ENCODE measurements at regions not wholly inside any gene's neighbourhood (a gene's known extent, or its start where the extent isn't known, plus 50 kb on each side); places are given as distances from the start of the nearest gene placed in this dataset.
"Not testable (repeated sequence)": the region's sequence is repeated elsewhere in the genome, so short reads cannot be mapped to it uniquely, and the experiment has no call there.

DNA sequence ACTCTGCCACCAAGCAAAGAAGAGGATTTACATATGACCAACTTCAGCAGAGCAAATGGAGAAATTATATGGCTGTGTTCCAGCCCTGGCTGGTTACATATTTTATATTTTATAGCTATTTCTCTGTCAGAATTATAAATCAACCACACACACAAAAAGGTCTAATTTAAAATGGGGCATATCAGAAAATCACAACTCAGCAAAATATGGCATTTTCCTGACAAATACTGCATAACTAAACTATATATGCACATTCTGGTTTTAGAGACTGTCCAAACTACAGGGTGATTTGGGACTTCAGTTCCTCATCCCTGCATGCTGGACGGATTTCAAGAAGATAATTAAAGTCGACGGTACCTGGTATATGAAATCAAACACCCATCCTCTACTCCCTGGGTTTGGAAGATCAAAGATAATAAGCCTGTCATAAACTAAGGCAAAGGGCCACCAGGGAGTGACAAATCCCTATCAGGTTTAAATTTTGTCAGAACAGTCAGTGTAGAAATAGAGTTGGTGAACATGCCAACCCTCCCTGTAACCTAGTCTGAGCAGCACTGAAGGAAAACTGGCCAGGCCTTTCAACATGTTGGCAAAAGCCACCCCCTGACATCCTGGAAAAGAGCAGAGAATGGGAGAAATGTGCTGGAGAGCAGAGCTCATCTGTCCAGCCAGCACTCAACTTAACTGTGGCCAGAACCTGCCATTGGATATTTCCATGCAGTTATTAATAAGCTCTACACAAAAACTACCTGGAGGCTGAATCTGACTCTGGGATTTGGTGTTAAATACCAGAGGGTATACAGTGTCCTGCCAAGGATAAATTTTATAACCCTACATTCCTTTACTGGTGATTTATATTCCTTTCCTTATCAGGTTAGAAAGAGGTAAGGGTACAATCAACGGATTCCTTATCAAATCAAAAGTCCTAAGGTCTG is 235.7 kb downstream of the ENC1 start:
- DNase-seq (ENCODE audit: low read depth), result no peak

DNA sequence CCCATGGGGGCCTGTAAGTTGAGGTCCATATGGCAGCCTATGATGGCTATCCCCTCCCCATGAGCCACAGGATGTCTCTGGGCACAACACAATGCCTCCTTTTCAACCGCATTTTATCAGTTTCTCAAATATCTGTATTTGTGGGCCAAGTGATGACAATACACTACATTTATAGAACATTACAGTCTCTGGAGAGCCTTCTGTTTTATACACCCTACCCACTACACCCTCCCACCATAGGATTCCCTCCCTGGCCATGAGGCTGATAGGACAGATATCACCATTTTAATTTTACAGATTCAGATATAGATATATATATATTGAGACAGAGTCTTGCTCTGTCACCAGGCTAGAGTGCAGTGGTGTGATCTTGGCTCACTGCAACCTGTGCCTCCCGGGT is 236.8 kb downstream of the ENC1 start:
- peak; percentile 22 for DNase-seq (ENCODE audit: low read depth)

DNA sequence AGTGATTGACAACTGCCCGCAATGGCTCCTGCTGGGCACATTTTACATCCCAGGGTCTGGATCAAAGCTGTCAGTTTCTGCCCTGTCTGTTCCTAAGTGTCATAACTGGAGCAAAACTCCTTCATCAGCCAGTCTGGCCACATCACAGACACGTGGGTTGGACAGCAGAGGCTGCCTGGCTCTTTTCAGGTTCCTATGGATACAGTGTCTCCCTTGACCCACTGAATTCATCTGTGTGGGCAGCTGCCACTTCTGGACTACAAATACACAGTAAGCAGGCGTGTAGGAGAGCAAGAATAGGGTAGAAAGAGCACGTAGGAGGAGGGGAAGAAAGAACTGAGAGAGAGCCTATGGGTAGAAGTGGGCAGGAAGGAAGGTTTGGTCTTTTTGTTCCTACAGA is 238.0 kb downstream of the ENC1 start:
- peak; percentile 56 for DNase-seq (ENCODE audit: low read depth)

DNA sequence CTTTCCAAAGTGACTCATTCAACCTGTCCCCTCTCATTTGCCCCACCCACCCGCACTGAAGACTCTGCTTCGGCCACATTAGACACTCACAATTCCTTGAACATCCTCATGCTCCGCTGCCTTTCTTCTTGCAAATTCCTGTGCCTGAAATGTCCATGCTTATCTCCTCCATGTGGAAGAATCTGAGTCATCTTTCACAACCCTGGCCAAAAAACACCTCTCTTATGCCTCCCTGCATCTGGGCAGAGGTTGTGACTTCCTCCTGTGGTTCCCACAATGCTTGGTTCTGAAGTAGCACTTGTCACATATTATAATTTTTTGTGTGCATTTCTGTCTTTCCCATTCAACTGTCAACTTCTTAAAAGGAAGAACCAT is 238.6 kb downstream of the ENC1 start:
- no peak for DNase-seq (ENCODE audit: low read depth)

DNA sequence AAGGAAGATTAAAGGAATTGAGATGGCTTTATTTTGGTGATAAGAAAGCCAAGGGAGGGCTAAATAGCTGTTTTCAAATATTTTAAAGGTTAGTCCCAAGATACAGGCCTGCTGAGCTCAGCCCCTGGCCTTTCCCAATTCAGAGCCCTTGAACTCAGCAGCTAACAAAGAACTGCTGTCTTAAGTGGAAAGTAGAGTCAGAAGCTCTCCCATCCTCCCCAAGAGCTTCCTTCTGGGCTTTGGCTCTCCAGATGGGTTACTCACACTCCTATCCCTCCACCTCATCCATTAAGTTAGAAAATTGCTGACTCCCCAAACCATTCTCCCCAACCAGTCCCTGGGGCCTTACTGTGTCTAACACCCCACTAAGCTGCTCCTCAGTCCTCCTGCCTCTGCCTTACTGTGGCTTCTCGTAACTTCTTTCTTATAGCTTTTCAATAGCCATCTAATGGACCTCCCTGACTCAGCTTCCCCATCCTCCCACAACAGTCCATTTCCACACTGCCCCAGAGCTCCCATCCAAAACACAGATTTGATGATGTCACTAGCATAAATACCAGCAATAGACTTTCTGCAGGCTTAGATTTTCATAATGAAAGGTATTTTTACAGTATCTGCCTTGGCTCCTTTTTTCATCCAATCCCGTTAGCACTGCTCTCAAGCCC is 239.1 kb downstream of the ENC1 start:
- no peak for DNase-seq (ENCODE audit: low read depth)

DNA sequence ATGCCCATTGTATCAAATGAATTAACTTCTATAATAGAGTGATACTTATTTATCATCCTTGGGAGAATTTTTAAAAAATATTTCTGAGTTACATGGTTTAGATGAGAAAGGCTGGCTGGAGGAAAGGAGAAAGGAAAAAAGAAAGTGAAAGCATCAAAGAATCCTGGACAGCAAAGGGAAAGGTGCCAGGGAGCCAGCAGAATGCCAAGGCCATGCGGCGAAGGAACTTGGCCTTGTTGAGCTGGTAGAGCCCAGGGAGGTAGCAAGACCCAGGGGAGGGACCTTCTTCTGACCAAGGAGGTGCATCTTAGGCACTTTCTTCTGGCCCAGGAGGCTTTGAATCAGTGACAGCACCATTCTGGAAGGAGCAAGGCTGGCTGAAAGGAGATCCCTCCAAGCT is 240.5 kb downstream of the ENC1 start:
- no peak for DNase-seq (ENCODE audit: low read depth)

DNA sequence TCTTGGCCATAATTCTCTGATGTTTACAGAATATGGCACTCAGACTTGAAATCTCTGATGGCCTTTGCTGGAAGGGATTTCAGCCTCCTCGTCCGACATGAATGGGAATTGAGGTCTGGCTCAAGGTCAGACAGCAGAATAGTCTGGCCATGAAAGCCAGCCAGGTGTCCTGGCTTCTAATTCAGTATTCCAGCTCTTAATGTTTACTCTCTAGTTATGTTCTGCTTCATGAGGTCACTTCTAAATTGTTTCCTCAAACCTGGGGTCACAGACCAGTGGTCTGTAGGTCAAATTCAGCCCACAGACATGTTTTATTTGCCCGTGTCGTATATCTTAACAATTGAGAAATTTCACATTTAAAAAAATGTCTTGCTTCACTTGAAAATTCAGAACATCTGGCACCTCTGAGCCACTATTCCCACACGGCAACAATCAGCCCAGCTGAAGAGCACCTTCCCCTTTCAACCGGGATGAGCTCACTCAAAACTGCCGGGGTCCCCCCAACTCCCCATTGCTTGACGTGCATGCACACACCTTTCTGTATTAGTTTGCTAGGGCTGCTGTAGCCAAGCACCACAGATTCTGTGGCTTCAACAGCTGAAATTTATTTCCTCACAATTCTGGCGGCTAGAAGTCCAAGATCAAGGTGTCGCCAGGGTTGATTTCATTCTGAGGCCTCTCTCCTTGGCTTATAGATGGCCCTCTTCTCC is 243.5 kb downstream of the ENC1 start:
- peak; percentile 26 for DNase-seq (ENCODE audit: low read depth)

DNA sequence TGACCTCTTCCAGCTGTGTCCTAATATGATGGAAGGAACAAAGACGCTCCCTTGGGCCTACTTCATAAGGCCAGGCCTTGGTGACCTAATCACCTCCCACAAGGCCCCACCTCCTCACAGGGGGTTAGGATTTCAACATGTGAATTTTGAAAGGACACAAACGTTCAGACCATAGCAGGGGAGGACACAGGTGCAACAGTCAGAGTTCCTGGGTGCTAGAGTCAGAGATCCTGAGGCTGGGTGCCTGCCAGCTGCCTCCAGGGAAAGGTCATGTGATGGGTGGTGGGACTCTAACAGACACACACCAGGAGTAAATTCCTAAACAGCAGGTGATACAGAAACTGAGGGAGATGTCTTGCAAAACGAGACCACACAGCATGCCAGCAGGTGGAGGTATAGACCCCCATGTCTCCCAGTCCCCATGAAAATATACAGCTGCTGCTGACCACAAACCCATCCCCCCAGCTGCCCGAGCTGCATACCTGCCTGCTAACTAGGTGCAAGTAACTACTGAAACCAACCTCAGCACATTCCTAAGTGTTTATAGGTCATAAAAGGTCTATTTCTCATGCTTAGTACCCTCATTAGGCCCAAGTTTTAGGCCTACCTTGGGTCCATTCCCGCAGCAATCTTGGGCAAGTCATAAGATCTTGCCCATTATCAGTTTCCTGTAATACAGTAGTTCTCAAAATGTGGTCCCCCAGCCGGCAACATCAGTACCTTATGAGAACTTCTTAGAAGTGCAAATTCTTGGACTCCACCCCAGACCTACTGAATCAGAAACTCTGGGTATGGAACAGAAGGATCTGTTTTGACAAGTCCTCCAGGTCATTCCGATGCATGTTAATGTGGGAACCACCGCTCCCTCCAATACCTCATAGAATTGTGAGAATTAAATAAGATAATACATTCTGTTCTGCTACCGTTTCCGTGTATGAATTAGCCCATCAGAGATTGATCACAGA is 245.3 kb downstream of the ENC1 start:
- DNase-seq (ENCODE audit: low read depth), result peak; percentile 23

DNA sequence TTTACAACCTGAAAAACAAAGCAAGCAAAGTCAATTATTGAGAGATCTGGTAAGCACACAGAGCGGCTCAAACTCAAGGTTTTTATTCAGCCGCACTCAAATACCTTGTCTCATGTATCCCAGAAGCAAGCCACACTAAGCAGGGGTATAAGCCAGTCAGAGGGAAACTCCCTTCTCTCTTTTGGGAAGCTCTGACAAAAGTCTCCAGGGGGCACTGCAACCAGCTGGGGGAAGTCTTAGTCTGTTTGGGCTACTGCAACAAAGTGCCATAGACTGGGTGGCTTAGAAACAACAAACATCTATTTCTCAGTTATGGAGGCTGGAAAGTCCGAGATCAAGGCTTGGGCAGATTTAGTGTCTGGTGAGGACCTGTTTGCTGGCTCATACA is 246.0 kb downstream of the ENC1 start:
- no peak for DNase-seq (ENCODE audit: low read depth)

DNA sequence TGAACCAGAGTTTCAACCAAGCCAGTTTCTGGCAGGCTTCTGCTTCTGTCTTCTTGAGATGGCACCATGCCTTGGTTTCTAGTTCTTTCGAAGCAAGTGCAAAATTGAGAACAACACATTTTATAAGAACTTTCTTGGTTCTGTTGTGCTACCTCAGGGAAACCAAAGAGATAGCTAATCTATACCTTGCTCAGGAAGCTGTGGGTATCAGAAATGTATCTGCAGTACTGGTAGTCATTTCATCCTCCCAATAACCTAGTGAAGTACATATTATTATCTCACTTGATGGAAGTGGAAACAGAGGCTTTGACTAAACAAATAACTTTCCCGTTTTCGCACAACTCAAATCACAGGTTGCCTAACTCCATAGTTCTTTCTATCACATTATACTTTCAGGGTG is 246.6 kb downstream of the ENC1 start:
- DNase-seq (ENCODE audit: low read depth), result no peak

DNA sequence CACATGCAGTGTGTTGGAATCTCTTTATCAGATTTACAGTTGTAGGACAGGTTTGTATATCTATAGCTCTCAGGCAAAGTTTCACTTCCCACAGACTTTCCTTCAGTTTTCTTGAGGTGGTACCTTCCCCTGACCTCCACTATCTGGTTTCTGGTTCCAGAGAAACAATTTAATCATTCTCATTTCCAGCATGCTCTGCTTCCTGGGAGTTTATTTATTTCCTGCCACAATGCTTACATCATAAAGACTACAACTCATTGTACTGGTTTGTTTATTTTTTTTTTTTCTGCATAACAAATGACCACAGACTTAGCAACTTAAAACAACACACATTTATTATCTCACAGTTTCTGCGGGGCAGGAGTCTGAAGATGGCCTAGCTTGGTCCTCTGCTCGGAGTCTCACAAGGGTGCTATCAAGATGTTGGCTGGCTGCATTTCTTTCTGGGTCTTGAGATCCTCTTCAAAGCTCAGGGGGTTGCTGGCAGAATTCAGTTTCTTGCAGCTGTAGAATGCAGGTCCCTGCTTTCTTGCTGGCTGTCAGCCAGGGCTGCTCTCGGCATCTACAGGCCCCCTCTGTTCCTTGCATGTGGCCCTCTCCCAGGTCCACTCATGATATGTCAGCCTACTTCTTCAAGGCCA is 247.7 kb downstream of the ENC1 start:
- DNase-seq (ENCODE audit: low read depth), result no peak

DNA sequence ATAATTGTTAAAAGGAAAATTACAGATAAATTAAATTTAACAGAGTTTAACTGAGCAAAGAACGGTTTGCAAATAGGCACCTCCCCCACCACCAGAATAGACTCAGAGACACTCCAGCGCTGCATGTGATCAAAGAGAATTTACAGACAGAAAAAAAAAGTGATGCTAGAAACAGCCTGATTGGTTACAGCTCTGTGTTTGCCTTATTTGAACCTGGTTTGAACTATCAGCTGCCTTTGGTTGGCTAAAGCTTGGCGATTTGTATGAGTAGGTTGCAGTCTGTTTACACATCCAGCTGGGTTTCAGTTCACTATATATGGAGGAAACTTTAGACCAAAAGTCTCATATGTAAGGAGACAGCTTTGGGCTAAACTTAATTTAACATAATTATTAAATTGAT is 249.1 kb downstream of the ENC1 start:
- DNase-seq (ENCODE audit: low read depth), result no peak

DNA sequence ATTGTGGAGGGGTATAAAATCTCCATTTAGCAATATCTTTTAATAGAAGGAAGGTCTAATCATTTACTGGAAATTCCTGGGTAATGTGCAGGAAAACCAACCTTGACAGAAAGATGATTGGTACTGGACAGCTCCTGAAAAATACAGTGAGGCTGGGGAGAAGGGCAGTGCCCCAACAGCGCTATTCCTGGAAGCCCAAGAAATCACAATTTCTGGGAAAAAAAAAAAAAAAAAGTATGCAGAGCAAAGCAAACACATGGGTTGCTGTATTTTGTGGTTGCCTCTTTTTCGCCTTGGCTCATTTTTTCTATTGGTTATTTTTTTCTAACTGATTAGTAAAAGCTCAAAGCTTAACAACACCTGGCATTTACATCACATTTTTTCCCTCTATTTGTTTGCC is 249.7 kb downstream of the ENC1 start:
- no peak for DNase-seq (ENCODE audit: low read depth)

DNA sequence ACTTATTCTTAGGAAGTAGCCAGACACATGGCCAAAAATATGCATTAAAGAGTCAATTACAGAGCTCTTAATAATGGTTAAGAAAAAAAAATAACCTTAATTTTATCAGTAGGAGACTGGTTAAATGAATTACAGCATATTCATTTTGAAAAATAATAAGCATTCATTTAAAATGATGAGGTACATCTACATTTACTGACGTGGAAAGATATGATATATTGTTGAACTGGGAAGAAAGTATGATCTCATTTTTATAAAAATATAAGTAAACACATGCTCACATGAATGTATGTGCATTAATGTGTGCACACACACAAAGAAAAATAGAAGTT is 250.3 kb downstream of the ENC1 start:
- no peak for DNase-seq (ENCODE audit: low read depth)

DNA sequence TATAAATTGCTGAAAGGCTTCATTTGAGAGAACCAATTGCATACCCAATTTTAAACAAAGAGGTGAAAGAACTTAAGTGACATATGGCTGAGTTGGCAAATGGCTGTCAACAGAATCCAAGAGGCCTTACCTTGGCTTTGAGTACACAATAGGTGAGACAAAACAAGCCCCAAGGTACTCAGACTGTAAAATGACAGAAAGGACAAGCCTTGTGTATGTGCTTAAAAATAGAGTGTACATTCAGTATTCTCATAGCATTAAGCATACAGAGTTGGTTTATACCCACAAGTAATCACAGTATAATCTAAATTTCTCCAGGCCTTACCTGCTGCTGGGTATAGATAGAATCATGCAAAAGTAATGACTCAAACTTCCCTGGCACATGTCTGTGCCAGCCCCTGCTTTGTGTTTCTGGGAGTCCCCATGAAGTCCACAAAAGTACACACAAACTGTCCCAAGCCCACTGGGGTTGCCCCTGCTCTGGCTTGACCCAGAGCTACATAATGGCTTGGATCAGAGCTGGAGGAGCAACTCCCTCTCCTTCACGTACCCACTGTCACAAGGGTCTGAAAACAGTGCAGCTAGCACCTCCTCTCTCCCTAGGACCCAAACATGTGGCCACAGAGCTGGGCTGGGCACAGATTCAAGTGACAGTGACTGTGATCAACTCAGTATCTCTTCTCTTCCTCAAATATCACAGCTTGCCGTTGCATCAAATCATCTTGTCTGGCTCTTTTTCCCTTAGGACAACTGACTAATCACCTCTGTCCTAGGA is 250.8 kb downstream of the ENC1 start:
- no peak for DNase-seq (ENCODE audit: low read depth)

DNA sequence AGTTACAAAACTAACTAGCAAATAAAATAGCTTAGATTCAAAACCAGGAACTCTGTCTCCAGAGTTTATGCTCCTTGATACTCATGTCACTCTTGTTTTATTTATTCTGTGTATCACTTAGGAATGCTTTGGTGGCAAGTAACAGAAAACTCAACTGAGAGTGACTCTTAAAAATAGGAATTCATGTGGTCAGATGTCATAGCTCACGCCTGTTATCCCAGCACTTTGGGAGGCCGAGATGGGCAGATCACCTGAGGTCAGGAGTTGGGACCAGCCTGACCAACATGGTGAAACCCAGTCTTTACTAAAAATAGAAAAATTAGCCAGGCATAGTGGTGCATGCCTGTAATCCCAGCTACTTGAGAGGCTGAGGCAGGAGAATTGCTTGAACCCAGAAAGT is 252.1 kb downstream of the ENC1 start:
- DNase-seq (ENCODE audit: low read depth), result not testable (repeated sequence)

DNA sequence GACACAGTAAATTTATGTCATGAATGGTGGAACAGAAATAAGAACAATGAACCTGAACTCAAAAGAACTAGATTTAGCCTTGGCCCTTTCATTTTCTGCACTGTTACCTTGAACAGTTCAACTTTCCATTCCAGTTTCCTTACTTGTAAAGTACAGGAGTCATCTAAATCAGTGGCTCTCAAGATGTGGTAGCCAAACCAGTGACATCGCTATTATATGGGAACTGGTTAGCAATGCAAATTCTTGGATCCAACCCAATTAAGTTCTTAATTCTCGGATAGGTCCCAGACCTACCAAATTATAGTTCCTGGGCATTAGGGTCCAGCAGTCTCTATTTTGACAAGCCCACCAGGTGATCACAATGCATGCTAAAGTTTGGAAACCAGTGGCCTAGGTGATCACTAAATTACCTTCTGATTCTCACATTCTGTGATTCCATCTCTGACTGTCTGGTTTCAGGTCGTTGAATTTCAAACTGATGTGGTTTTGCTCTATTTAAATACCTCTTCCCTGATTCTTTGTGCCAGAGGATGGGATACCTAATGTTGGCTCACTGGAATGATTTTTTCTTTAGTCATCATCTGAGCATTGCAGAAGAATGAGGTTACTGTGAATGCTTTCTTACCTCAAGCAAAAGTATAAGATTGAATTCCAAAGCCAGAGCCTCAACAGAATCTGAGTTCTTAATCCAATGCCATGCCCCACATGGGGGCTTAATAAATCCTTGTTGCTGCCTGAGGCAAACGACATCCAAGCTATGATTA is 253.8 kb downstream of the ENC1 start:
- DNase-seq (ENCODE audit: low read depth), result no peak

DNA sequence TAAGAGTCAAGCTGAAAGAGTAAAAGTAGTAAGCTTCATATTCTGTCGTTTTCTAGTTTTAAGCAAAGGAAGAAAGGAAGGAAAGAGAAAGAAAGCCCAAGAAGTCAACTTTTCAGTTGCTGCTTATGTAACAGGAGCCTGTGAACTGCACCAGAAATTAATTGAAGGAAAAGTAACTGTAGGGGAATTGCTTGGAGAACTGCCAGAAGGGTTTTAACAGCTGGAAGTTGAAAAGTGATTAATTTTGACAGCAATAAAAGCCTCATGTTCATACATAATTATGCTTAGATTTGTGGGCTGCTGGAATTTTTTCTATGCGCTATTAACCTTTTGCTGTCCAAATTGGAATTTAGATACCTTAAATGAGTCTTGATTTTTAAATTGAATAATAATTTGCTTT is 255.7 kb downstream of the ENC1 start:
- DNase-seq (ENCODE audit: low read depth), result peak; percentile 62

DNA sequence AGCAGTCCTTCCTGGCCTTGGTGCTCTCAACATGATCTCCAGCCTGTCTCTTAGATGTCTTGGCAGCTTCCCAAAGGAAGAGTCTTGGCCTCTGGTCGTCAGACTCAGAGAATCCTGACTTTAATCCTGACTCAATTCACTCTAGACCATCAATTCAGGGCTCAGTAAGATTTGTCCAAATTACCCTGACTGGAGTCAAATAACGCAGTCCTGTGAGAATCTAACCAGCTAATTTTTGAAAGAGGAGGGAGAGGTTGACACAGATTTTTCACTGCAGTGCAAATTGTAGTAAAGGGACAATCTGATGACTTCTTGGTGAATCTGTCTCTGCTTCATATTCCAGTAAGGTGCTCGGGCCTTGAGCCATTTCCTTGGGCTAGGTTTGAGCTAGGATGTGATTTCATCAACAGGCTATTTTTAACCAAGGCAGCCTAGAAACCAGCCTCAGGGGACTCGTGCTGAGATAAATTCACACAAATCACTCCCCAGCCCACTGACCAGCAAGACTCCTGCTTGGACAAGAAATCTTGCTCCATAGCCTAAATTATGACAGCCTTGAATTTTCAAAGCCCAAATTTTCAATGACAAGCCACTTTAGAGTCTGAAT is 257.4 kb downstream of the ENC1 start:
- peak; percentile 72 for DNase-seq (ENCODE audit: low read depth)
